ENCODE measurements at regions not wholly inside any gene's neighbourhood (a gene's known extent, or its start where the extent isn't known, plus 50 kb on each side); places are given as distances from the start of the nearest gene placed in this dataset.

- Mint-ChIP-seq H3K27me3 (no peaks in the 10 kb centered on the region), H3K4me1 (peaks cover 33 to 51% (median 41%) of the 10 kb centered on the region in 3 donors), H3K9me3 (peaks cover 3 to 37% (median 22%) of the 10 kb centered on the region in 7 donors), H3K27ac (peak overlapping the region in 1 of 6 donors; percentile 16), H3K4me3 (no peak overlapping the region), H3K36me3 (peaks cover 0 to 15% of the 10 kb centered on the region in 2 donors)
- DNase-seq (no peak), ATAC-seq (ENCODE audit: low read depth in 2 of 2) (no peak)
Observed at GRCh38 chr5:56616454-56617160, 198.7 kb upstream of the MAP3K1 start.

- Mint-ChIP-seq H3K4me3 (peak overlapping the region in 2 of 8 donors; percentile 16 to 63), H3K36me3 (peaks cover 5 to 21% of the 10 kb centered on the region in 2 donors), H3K4me1 (peaks cover 39 to 56% (median 51%) of the 10 kb centered on the region in 3 donors), H3K27me3 (no peaks in the 10 kb centered on the region), H3K27ac (peak overlapping the region in 1 of 6 donors; percentile 51), H3K9me3 (peaks cover 6 to 38% (median 24%) of the 10 kb centered on the region in 7 donors)
- no peak for ATAC-seq (ENCODE audit: low read depth in 2 of 2)
- no peak for DNase-seq
Observed at GRCh38 chr5:56615361-56616153, 199.8 kb upstream of the MAP3K1 start.

GRCh38 chr5:56612759-56613158 is 202.6 kb upstream of the MAP3K1 start:
- Mint-ChIP-seq H3K27ac (peak overlapping the region; percentile 48 to 94 (median 74)), H3K9me3 (peaks cover 6 to 32% (median 15%) of the 10 kb centered on the region in 7 donors), H3K27me3 (no peaks in the 10 kb centered on the region), H3K4me1 (peaks cover 52 to 71% (median 68%) of the 10 kb centered on the region in 3 donors), H3K36me3 (peaks cover 9 to 18% of the 10 kb centered on the region in 2 donors), H3K4me3 (peak overlapping the region in 7 of 8 donors; percentile 40 to 81 (median 54))
- ATAC-seq (ENCODE audit: low read depth in 2 of 2) (peak; percentile 65 to 74), DNase-seq (peak; percentile 13)

GRCh38 chr5:56612353-56612752 is 203.0 kb upstream of the MAP3K1 start:
- Mint-ChIP-seq H3K4me3 (peak overlapping the region in 6 of 8 donors; percentile 40 to 81 (median 56)), H3K4me1 (peaks cover 56 to 75% (median 73%) of the 10 kb centered on the region in 3 donors)

GRCh38 chr5:56610093-56610698 is 205.2 kb upstream of the MAP3K1 start:
- peaks cover 6 to 21% (median 9%) of the 10 kb centered on the region in 7 donors for H3K9me3 Mint-ChIP-seq
- ATAC-seq (ENCODE audit: low read depth in 2 of 2) (no peak), DNase-seq (no peak)
- peak overlapping the region in 1 of 8 donors; percentile 42 for H3K4me3 Mint-ChIP-seq
- peak overlapping the region in 4 of 6 donors; percentile 55 to 86 (median 80) for H3K27ac Mint-ChIP-seq
- no peaks in the 10 kb centered on the region for H3K27me3 Mint-ChIP-seq
- H3K36me3 Mint-ChIP-seq = peaks cover 9 to 18% of the 10 kb centered on the region in 2 donors
- peaks cover 53 to 66% (median 56%) of the 10 kb centered on the region in 3 donors for H3K4me1 Mint-ChIP-seq

More at GRCh38 chr5:56612353-56612752, 203.0 kb upstream of the MAP3K1 start:
- H3K9me3 Mint-ChIP-seq = peaks cover 6 to 28% (median 12%) of the 10 kb centered on the region in 7 donors
- H3K36me3 Mint-ChIP-seq = peaks cover 9 to 18% of the 10 kb centered on the region in 2 donors
- H3K27ac Mint-ChIP-seq = peak overlapping the region; percentile 48 to 94 (median 74)
- H3K27me3 Mint-ChIP-seq = no peaks in the 10 kb centered on the region
- ATAC-seq (ENCODE audit: low read depth in 2 of 2) (no peak), DNase-seq (no peak)

- Mint-ChIP-seq H3K27me3 (no peaks in the 10 kb centered on the region), H3K27ac (peak overlapping the region in 2 of 6 donors; percentile 67 to 79), H3K36me3 (peaks cover 9 to 18% of the 10 kb centered on the region in 2 donors), H3K4me1 (peaks cover 42 to 52% (median 42%) of the 10 kb centered on the region in 3 donors), H3K4me3 (peak overlapping the region in 1 of 8 donors; percentile 69), H3K9me3 (peaks cover 6 to 21% (median 9%) of the 10 kb centered on the region in 7 donors)
- ATAC-seq (ENCODE audit: low read depth in 2 of 2) = peak in 1 of 2 donors; percentile 59
- no peak for DNase-seq
Observed at GRCh38 chr5:56608217-56608925, 207.0 kb upstream of the MAP3K1 start.

GRCh38 chr5:56607551-56607950 is 207.8 kb upstream of the MAP3K1 start:
- no peak for DNase-seq
- H3K4me3 Mint-ChIP-seq = no peak overlapping the region

GRCh38 chr5:56607074-56607473 is 208.3 kb upstream of the MAP3K1 start:
- DNase-seq = no peak
- no peaks in the 10 kb centered on the region for H3K27me3 Mint-ChIP-seq
- peaks cover 29 to 48% (median 30%) of the 10 kb centered on the region in 3 donors for H3K4me1 Mint-ChIP-seq
- ATAC-seq (ENCODE audit: low read depth in 2 of 2) = no peak
- H3K36me3 Mint-ChIP-seq = peaks cover 9 to 18% of the 10 kb centered on the region in 2 donors
- H3K9me3 Mint-ChIP-seq = peaks cover 6 to 21% (median 9%) of the 10 kb centered on the region in 7 donors
- no peak overlapping the region for H3K4me3 Mint-ChIP-seq
- H3K27ac Mint-ChIP-seq = peak overlapping the region in 1 of 6 donors; percentile 79

More at GRCh38 chr5:56607551-56607950, 207.8 kb upstream of the MAP3K1 start:
- Mint-ChIP-seq H3K27ac (peak overlapping the region in 2 of 6 donors; percentile 11 to 79), H3K4me1 (peaks cover 33 to 48% (median 33%) of the 10 kb centered on the region in 3 donors), H3K36me3 (peaks cover 9 to 18% of the 10 kb centered on the region in 2 donors), H3K27me3 (no peaks in the 10 kb centered on the region), H3K9me3 (peaks cover 6 to 21% (median 9%) of the 10 kb centered on the region in 7 donors)
- ATAC-seq (ENCODE audit: low read depth in 2 of 2) = no peak

- Mint-ChIP-seq H3K4me1 (peaks cover 21 to 40% (median 24%) of the 10 kb centered on the region in 3 donors), H3K27me3 (no peaks in the 10 kb centered on the region), H3K4me3 (no peak overlapping the region), H3K36me3 (peaks cover 8 to 11% of the 10 kb centered on the region in 2 donors), H3K27ac (peak overlapping the region in 2 of 6 donors; percentile 79 to 82), H3K9me3 (peaks cover 0 to 14% (median 5%) of the 10 kb centered on the region in 7 donors)
- ATAC-seq (ENCODE audit: low read depth in 2 of 2) = no peak
- DNase-seq = no peak
Observed at GRCh38 chr5:56606192-56606591, 209.2 kb upstream of the MAP3K1 start.

GRCh38 chr5:56605231-56605630 is 210.1 kb upstream of the MAP3K1 start:
- Mint-ChIP-seq H3K36me3 (peaks cover under 1 to 2% of the 10 kb centered on the region in 2 donors), H3K9me3 (peaks cover 0 to 4% (median 0%) of the 10 kb centered on the region in 7 donors), H3K4me3 (no peak overlapping the region), H3K27ac (peak overlapping the region in 3 of 6 donors; percentile 30 to 82 (median 77)), H3K4me1 (peaks cover 17 to 31% (median 25%) of the 10 kb centered on the region in 3 donors), H3K27me3 (no peaks in the 10 kb centered on the region)
- no peak for ATAC-seq (ENCODE audit: low read depth in 2 of 2)
- DNase-seq = no peak

- H3K27ac Mint-ChIP-seq = no peak overlapping the region
- ATAC-seq (ENCODE audit: low read depth in 2 of 2) (no peak), DNase-seq (no peak)
- no peaks in the 10 kb centered on the region for H3K9me3 Mint-ChIP-seq
- no peaks in the 10 kb centered on the region for H3K27me3 Mint-ChIP-seq
- H3K4me1 Mint-ChIP-seq = peaks cover 6 to 24% (median 15%) of the 10 kb centered on the region in 3 donors
- no peaks in the 10 kb centered on the region for H3K36me3 Mint-ChIP-seq
- no peak overlapping the region for H3K4me3 Mint-ChIP-seq
Observed at GRCh38 chr5:56601641-56602071, 213.7 kb upstream of the MAP3K1 start.

- Mint-ChIP-seq H3K36me3 (no peaks in the 10 kb centered on the region), H3K27ac (peak overlapping the region in 4 of 6 donors; percentile 7 to 87 (median 69)), H3K27me3 (no peaks in the 10 kb centered on the region), H3K9me3 (no peaks in the 10 kb centered on the region), H3K4me3 (no peak overlapping the region), H3K4me1 (peaks cover 6 to 26% (median 13%) of the 10 kb centered on the region in 3 donors)
- ATAC-seq (ENCODE audit: low read depth in 2 of 2) (no peak), DNase-seq (no peak)
Observed at GRCh38 chr5:56598941-56599340, 216.4 kb upstream of the MAP3K1 start.
